ENCODE measurements at regions not wholly inside any gene's neighbourhood (a gene's known extent, or its start where the extent isn't known, plus 50 kb on each side); places are given as distances from the start of the nearest gene placed in this dataset.
"Not testable (repeated sequence)": the region's sequence is repeated elsewhere in the genome, so short reads cannot be mapped to it uniquely, and the experiment has no call there.

DNA sequence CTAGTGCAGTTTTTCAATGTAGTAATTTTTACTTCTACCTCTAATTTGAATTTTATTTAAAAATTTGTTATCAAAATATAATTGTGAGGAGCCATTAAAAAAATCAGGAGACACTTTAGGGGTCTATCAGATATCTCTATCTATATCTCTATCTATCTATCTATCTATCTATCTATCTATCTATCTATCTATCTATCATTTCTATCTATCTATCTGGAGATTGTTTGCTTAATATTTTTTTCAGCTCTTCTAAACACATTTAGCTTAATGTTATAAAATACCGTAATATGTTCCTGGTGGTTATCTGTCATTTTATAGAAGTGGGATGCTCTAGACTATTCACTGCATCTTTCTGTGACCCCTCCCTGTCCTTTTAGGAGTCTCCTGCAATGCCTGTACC, 193.7 kb upstream of the P2RY1 start:
- POLR2A ChIA-PET, result no interaction called here
- TF ChIP-seq HDGF (IDR thresholded peaks at IDR 0.05; ENCODE audit: borderline replicate concordance) (no peak), FOXA1 (IDR thresholded peaks at IDR 0.05) (no peak), L3MBTL2 (conservative IDR thresholded peaks at IDR 0.05) (no peak), LEF1 (IDR thresholded peaks at IDR 0.05; ENCODE audit: borderline replicate concordance) (no peak), ARNT (IDR thresholded peaks at IDR 0.05) (no peak)
- no peak for DNase-seq (ENCODE audit: extremely low spot score)
- CTCF ChIA-PET, result interaction anchor here (0.6 kb wide), 1 partner anchor 16 kb away, joined by 5 read pairs; no protein-coding TSS in a partner anchor

DNA sequence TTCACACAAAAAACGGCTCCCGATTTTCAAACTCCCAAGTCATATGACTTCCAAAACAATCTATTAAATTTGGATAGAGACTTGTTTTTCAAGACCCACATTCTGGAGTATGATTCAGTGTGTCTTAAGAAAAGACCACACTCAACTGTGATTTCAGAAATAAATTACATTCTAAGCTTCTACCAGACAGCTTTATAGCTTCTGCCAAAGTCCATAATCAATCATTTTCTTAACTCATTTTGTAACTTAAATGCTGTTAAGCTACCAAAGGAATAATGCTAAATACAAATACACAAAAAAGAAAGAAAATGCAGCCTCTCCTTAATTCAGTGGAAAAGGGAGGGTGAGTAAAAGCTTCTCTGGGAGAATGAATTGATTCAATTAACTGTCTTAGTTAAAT, 192.3 kb upstream of the P2RY1 start:
- ChIA-PET CTCF (no interaction called here), POLR2A (no interaction called here)
- no peak for TF ChIP-seq ELF4 (IDR thresholded peaks at IDR 0.05)
- TF ChIP-seq, protein P1, sequence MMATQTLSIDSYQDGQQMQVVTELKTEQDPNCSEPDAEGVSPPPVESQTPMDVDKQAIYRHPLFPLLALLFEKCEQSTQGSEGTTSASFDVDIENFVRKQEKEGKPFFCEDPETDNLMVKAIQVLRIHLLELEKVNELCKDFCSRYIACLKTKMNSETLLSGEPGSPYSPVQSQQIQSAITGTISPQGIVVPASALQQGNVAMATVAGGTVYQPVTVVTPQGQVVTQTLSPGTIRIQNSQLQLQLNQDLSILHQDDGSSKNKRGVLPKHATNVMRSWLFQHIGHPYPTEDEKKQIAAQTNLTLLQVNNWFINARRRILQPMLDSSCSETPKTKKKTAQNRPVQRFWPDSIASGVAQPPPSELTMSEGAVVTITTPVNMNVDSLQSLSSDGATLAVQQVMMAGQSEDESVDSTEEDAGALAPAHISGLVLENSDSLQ (IDR thresholded peaks at IDR 0.05), result 0 out of 2 replicates have a peak, but pooled peaks have one; percentile 12
- no peak for DNase-seq (ENCODE audit: extremely low spot score)

DNA sequence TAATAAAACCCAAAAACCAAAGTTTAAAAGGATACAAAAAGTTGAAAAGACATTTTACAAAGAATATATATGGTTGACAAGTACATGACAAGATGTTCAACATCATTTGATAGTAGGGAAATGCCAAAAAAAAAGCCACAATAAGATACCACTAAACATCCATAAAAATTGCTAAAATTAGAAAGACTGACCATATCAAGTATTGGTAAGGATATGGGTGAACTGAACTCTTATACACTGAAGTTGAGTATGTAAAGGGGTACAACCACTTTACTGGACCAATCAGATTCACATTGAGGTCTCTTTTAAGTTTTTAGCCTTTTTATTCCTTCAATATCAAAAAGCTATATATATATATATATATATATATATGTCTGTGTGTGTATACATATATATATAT, 190.5 kb upstream of the P2RY1 start:
- no peak for TF ChIP-seq NFRKB (IDR thresholded peaks at IDR 0.05)
- TF ChIP-seq HDGF (IDR thresholded peaks at IDR 0.05; ENCODE audit: borderline replicate concordance), result no peak
- no peak for TF ChIP-seq ELF4 (IDR thresholded peaks at IDR 0.05)
- no peak for TF ChIP-seq ARNT (IDR thresholded peaks at IDR 0.05)
- no peak for TF ChIP-seq SP1 (IDR thresholded peaks at IDR 0.05)
- no peak for TF ChIP-seq LEF1 (IDR thresholded peaks at IDR 0.05; ENCODE audit: borderline replicate concordance)
- TF ChIP-seq CTBP1 (IDR thresholded peaks at IDR 0.05; ENCODE audit: borderline replicate concordance), result no peak
- TF ChIP-seq BHLHE40 (IDR thresholded peaks at IDR 0.05; ENCODE audit: borderline replicate concordance), result no peak
- TF ChIP-seq ZNF384 (IDR thresholded peaks at IDR 0.05), result no peak
- TF ChIP-seq FOXA1 (IDR thresholded peaks at IDR 0.05), result no peak
- TF ChIP-seq, protein P1 (IDR thresholded peaks at IDR 0.05), result no peak
- TF ChIP-seq FOXK2 (IDR thresholded peaks at IDR 0.05), result no peak
- no peak for TF ChIP-seq TARDBP (IDR thresholded peaks at IDR 0.05)
- no peak for TF ChIP-seq FOXM1 (IDR thresholded peaks at IDR 0.05; ENCODE audit: borderline replicate concordance)
- TF ChIP-seq SUZ12 (IDR thresholded peaks at IDR 0.05), result no peak
- no peak for TF ChIP-seq L3MBTL2 (conservative IDR thresholded peaks at IDR 0.05)
- ChIA-PET CTCF (no interaction called here), POLR2A (no interaction called here)
- DNase-seq (ENCODE audit: extremely low spot score), result no peak

DNA sequence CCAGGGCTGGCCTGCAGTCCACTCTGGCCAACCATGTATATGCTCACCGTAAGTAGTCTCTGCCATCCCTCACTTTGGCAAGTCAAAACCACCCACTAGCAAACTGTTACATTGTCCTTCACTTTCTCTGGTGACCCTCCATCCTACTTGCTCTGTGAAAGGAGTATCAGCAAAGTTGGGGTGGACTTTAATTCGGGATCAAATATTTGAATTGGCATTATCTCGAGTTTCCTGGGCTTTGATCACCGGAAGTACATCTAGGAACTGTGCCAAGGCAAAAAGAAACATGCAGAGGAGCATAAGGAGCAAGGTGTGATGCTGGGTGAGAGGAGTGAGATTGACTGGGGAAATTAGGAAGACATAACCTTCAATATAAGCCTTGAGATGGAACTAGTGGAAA, 188.9 kb upstream of the P2RY1 start:
- ChIA-PET POLR2A (no interaction called here), CTCF (no interaction called here)
- no peak for DNase-seq (ENCODE audit: extremely low spot score)
- no peak for TF ChIP-seq SUZ12 (IDR thresholded peaks at IDR 0.05)
- TF ChIP-seq FOXM1 (IDR thresholded peaks at IDR 0.05; ENCODE audit: borderline replicate concordance), result no peak

DNA sequence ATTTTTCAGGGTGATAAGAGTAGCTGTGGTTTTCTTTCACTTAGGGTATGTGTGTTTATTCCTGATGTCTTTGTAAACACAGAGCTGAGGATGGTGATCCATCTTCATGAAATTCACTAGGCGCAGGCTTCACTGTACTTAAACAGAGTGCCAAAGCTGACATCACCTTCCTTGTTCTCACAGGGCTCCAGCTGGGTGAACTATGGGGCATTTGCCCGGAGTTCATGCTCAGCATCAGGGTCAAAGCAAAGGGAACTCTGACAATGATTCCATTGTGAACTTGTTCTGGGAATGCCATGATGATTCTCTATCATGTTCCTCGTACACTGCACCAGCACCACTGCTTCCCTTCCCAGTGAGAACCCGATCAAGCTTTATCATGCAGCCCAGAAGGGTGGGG, 184.8 kb upstream of the P2RY1 start:
- CTCF ChIA-PET, result no interaction called here
- POLR2A ChIA-PET, result no interaction called here
- no peak for DNase-seq (ENCODE audit: extremely low spot score)
- TF ChIP-seq FOXM1 (IDR thresholded peaks at IDR 0.05; ENCODE audit: borderline replicate concordance), result no peak
- TF ChIP-seq ARNT (IDR thresholded peaks at IDR 0.05), result no peak
- TF ChIP-seq HDGF (IDR thresholded peaks at IDR 0.05; ENCODE audit: borderline replicate concordance), result no peak
- TF ChIP-seq CTBP1 (IDR thresholded peaks at IDR 0.05; ENCODE audit: borderline replicate concordance), result no peak
- no peak for TF ChIP-seq ZNF384 (IDR thresholded peaks at IDR 0.05)
- no peak for TF ChIP-seq SP1 (IDR thresholded peaks at IDR 0.05)
- no peak for TF ChIP-seq FOXA1 (IDR thresholded peaks at IDR 0.05)
- TF ChIP-seq, protein P1 (IDR thresholded peaks at IDR 0.05), result no peak
- TF ChIP-seq L3MBTL2 (conservative IDR thresholded peaks at IDR 0.05), result no peak
- no peak for TF ChIP-seq SUZ12 (IDR thresholded peaks at IDR 0.05)
- no peak for TF ChIP-seq FOXK2 (IDR thresholded peaks at IDR 0.05)
- no peak for TF ChIP-seq ELF4 (IDR thresholded peaks at IDR 0.05)
- TF ChIP-seq LEF1 (IDR thresholded peaks at IDR 0.05; ENCODE audit: borderline replicate concordance), result no peak
- no peak for TF ChIP-seq NFRKB (IDR thresholded peaks at IDR 0.05)
- no peak for TF ChIP-seq BHLHE40 (IDR thresholded peaks at IDR 0.05; ENCODE audit: borderline replicate concordance)
- TF ChIP-seq TARDBP (IDR thresholded peaks at IDR 0.05), result no peak

DNA sequence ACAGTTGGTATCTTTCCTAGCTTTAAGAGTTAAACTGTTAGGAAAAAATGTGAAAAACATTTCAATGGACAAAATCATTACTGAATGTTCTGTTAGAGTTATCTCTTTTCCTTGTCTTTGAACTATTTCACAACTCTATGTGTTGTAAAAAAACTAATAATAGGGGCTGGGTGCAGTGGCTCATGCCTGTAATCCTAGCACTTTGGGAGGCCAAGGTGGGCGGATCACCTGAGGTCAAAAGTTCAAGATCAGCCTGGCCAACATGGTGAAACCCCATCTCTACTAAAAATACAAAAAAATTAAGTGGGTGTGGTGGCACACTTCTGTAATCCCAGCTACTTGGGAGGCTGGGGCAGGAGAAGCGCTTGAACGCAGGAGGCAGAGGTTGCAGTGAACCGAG, 184.0 kb upstream of the P2RY1 start:
- CTCF ChIA-PET, result interaction anchor here (0.6 kb wide), 1 partner anchor 77 kb away, joined by 5 read pairs; no protein-coding TSS in a partner anchor
- DNase-seq (ENCODE audit: extremely low spot score); POLR2A ChIA-PET: not testable (repeated sequence)

DNA sequence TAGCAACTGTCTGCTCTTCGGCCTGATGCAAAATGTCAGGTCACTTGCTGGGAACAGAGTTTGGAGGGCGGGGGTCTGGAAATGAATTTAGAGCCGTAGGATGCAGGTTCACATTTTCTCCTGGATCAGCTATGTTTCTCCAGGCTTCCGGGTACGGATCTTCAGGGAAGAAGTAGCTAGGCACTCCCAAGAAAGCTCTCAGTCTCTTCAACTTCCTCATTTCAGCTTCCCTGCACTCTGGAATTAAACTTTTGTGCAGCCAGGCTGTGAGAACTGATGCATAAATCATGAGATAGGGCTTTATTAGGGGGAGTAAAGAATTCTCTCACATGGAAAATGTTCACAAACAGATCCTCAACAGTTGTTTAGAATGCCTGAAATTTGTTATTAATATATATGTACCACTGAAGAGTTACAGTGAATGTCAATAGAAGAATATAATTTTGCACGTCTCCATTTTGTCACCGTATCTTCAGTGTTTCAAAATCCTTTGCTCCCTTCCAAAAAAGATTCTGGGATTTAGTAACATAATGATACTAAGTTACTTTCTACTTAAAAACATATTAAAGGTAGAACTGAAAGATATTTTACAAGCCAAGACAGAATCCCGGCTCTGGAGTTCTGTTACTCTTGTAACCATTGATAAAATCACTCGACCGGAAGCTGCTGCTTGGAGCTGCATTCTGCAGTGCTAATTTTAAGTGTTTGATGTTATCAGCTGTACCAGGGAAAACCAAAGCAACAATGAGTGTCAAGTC, 178.5 kb upstream of the P2RY1 start:
- no peak for TF ChIP-seq FOXA1 (IDR thresholded peaks at IDR 0.05)
- no peak for TF ChIP-seq SUZ12 (IDR thresholded peaks at IDR 0.05)
- TF ChIP-seq, protein P1 (IDR thresholded peaks at IDR 0.05), result no peak
- no peak for TF ChIP-seq FOXK2 (IDR thresholded peaks at IDR 0.05)
- no peak for TF ChIP-seq FOXM1 (IDR thresholded peaks at IDR 0.05; ENCODE audit: borderline replicate concordance)
- TF ChIP-seq ZNF384 (IDR thresholded peaks at IDR 0.05), result no peak
- no peak for DNase-seq (ENCODE audit: extremely low spot score)
- ChIA-PET POLR2A (no interaction called here), CTCF (no interaction called here)
